HepG2 (cell line): ENCODE measurements at regions not wholly inside any gene's neighbourhood (a gene's known extent, or its start where the extent isn't known, plus 50 kb on each side); places are given as distances from the start of the nearest gene placed in this dataset.

ENCODE experiments used
- ATAC-seq: fragments of 200-7000 bp; cut with Tn5 transposase; 3 replicates; pipeline ENCODE4 v1.9.1; 2020; ENCODE audit warnings: mild to moderate bottlenecking, moderate library complexity
- BruUV-seq: library from RNA; stranded (reverse); fragments of 400-500 nt; replicated peaks from 2 replicates; lab custom pipeline; 2021; lab: Mats Ljungman, UMichigan
- CTCF ChIA-PET: fragments of 300-600 bp; formaldehyde crosslinking; extraction: SDS; loops from one replicate; lab custom pipeline; 2021; ENCODE audit warnings: low total read pairs, inconsistent platforms, low intra/inter-chr PET ratio; lab: Yijun Ruan, JAX
- POLR2A ChIA-PET: fragments of 350-600 bp; sonication (Branson Sonifier 250); formaldehyde crosslinking; loops from one replicate; lab custom pipeline; 2020; ENCODE audit warnings: antibody characterized with exemption, inconsistent platforms; lab: Yijun Ruan, JAX
- DNase-seq: peaks from one replicate; pipeline ENCODE4 v3.0.0-alpha.2; 2015; ENCODE audit warnings: low spot score
- FAIRE-seq: peaks from 3 replicates; lab custom pipeline; 2011; peaks lifted over from hg19 to GRCh38; lab: Jason Lieb, UNC
- H2AFZ ChIP-seq: one replicate; pipeline ENCODE4 v1.6.1; 2011; ENCODE audit warnings: low read length, inconsistent platforms
- H3K27ac ChIP-seq: fragments of 300-600 bp; 3 replicates; pipeline ENCODE4 v1.8.0; 2011; ENCODE audit warnings: mixed run types, mild to moderate bottlenecking, mixed read lengths, low read length, inconsistent platforms; ENCODE audit not compliant: insufficient read depth; ENCODE audit errors: extremely low read length
- H3K27me3 ChIP-seq, 2 experiments: fragments of 200-600 bp in 1 of 2; 2 replicates in 1 of 2; 3 replicates in 1 of 2; pipeline versions ENCODE4 v1.6.0 to v1.8.0; 2011; ENCODE audit warnings: low read length in 2 of 2, mild to moderate bottlenecking in 2 of 2, moderate library complexity in 2 of 2, inconsistent platforms in 1 of 2; ENCODE audit not compliant: insufficient read depth in 2 of 2, control insufficient read depth in 1 of 2
- H3K36me3 ChIP-seq, 2 experiments: fragments of 200-600 bp in 1 of 2; replicated peaks in 1 of 2; 2 replicates in 1 of 2; 3 replicates in 1 of 2; pipeline versions ENCODE4 v1.5.1 to v1.8.0; 2011; ENCODE audit warnings: low read length in 2 of 2, inconsistent platforms in 1 of 2; ENCODE audit not compliant: insufficient read depth in 2 of 2, control insufficient read depth in 1 of 2
- H3K4me1 ChIP-seq: 2 replicates; pipeline ENCODE4 v1.5.1; 2012; ENCODE audit warnings: low read length, inconsistent platforms; ENCODE audit not compliant: insufficient read depth
- H3K4me2 ChIP-seq: 2 replicates; pipeline ENCODE4 v1.6.0; 2011; ENCODE audit warnings: low read depth, low read length, inconsistent platforms
- H3K4me3 ChIP-seq, 3 experiments: fragments of 200-600 bp in 1 of 3; sonication (generic), shearing (Covaris generic) in 1 of 3; replicated peaks in 1 of 3; 2 replicates each; pipeline ENCODE4 v1.5.1; 2011 to 2016; ENCODE audit warnings: low read length in 3 of 3, inconsistent platforms in 2 of 3, low read depth in 2 of 3, mild to moderate bottlenecking in 2 of 3, control low read depth in 1 of 3, mixed read lengths in 1 of 3; ENCODE audit not compliant: insufficient read depth in 1 of 3
- H3K79me2 ChIP-seq: one replicate; pipeline ENCODE4 v1.6.1; 2011; ENCODE audit warnings: low read length, inconsistent platforms; ENCODE audit not compliant: insufficient read depth
- H3K9ac ChIP-seq: 2 replicates; pipeline ENCODE4 v1.6.0; 2011; ENCODE audit warnings: mild to moderate bottlenecking, low read depth, low read length, inconsistent platforms; ENCODE audit not compliant: insufficient read depth
- H3K9me3 ChIP-seq: 2 replicates; pipeline ENCODE4 v1.5.1; 2012; ENCODE audit warnings: mild to moderate bottlenecking, low read length
- H4K20me1 ChIP-seq: 2 replicates; pipeline ENCODE4 v1.6.0; 2011; ENCODE audit warnings: inconsistent platforms, mild to moderate bottlenecking, low read length, moderate library complexity; ENCODE audit not compliant: insufficient read depth
- ATF3 ChIP-seq: sonication (generic); formaldehyde crosslinking; IDR thresholded peaks from 2 replicates; pipeline ENCODE4 v1.4.0; 2020; ENCODE audit warnings: missing genetic modification reagents
- ESRRA ChIP-seq: sonication (generic); formaldehyde crosslinking; IDR thresholded peaks from 2 replicates; pipeline ENCODE4 v1.5.1; 2020; ENCODE audit warnings: mild to moderate bottlenecking, low read depth, missing genetic modification reagents
- GATAD1 ChIP-seq: IDR thresholded peaks from 2 replicates; pipeline ENCODE4 v1.6.1; 2016; ENCODE audit warnings: missing genetic modification reagents, missing compliant biosample characterization
- KMT2A ChIP-seq: sonication (generic); formaldehyde crosslinking; IDR thresholded peaks from 2 replicates; pipeline ENCODE4 v1.4.0; 2020; ENCODE audit warnings: missing genetic modification reagents
- NCOA2 ChIP-seq: sonication (generic); formaldehyde crosslinking; IDR thresholded peaks from 2 replicates; pipeline ENCODE4 v1.8.0; 2022; ENCODE audit warnings: inconsistent platforms
- NFE2L2 ChIP-seq: fragments of 150-350 bp; IDR thresholded peaks from 2 replicates; pipeline ENCODE4 v1.6.1; 2014; ENCODE audit warnings: low read length
- POGZ ChIP-seq: sonication (generic); formaldehyde crosslinking; IDR thresholded peaks from 2 replicates; pipeline ENCODE4 v1.4.0; 2020; ENCODE audit warnings: mild to moderate bottlenecking, missing genetic modification reagents
- POLR2A ChIP-seq, 2 experiments: IDR thresholded peaks; 2 replicates each; pipeline ENCODE4 v1.6.1; 2011; ENCODE audit warnings: low read depth in 2 of 2, low read length in 2 of 2, mild to moderate bottlenecking in 1 of 2, moderate library complexity in 1 of 2; ENCODE audit not compliant: insufficient read depth in 1 of 2
- RARA ChIP-seq: IDR thresholded peaks from 2 replicates; pipeline ENCODE4 v1.6.1; 2016; ENCODE audit warnings: missing genetic modification reagents, missing compliant biosample characterization
- SIX1 ChIP-seq: sonication (generic); formaldehyde crosslinking; IDR thresholded peaks from 2 replicates; pipeline ENCODE4 v1.4.0; 2020; ENCODE audit warnings: missing genetic modification reagents, borderline replicate concordance
- ZNF205 ChIP-seq: IDR thresholded peaks from 2 replicates; pipeline ENCODE4 v1.6.1; 2018; ENCODE audit warnings: missing biosample characterization, missing genetic modification reagents
- ZNF34 ChIP-seq: sonication (generic); formaldehyde crosslinking; IDR thresholded peaks from 2 replicates; pipeline ENCODE4 v1.4.0; 2020; ENCODE audit warnings: mild to moderate bottlenecking, missing genetic modification reagents, borderline replicate concordance
- ZXDC ChIP-seq: sonication (generic); formaldehyde crosslinking; IDR thresholded peaks from 2 replicates; pipeline ENCODE4 v1.5.0; 2020; ENCODE audit warnings: mild to moderate bottlenecking, missing genetic modification reagents
- WGBS: methylation state at CpG from one replicate; pipeline ENCODE4 v1.1.6; 2017; ENCODE audit warnings: low lambda C conversion rate; 5-methylcytosine and 5-hydroxymethylcytosine counted together
- in situ Hi-C: cut with HindIII; loops from 2 replicates; pipeline ENCODE4 v1.10.0; 2017; ENCODE audit warnings: low pct_unique_long_range_greater_than_20kb; ENCODE audit not compliant: extremely low pct_ligation_motif_present
- intact Hi-C: fragments of 100-400 bp; cut with micrococcal nuclease; formaldehyde crosslinking; loops from one replicate; pipeline ENCODE4 v1.10.0; 2022; ENCODE audit not compliant: unreplicated experiment
- TF ChIP-seq, protein P1 (sequence below): sonication (generic); formaldehyde crosslinking; IDR thresholded peaks from 2 replicates; pipeline ENCODE4 v1.5.0; 2020; ENCODE audit warnings: missing genetic modification reagents

DNA sequence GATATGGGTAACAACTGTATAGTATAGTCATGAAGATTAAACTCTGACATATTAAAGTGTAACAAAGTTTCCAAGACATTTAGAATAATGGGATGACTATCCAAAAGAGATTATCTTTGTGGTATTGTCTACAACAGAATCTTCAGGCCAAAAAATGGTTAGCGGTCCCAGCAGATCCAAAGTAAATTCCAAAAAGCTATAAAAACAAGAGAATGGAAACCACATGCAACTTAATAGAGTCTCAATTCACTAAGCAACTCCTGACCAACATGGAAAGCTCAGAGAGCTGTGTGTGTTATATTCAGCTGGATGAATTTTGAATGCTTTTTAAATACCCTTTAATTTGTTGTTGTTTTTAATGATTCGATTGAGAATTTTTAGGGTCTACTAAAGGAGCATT, 688.2 kb downstream of the CETN3 start:
- ATAC-seq (no peak), DNase-seq (no peak), FAIRE-seq (no peak)
- ChIA-PET POLR2A (no interaction called here), CTCF (no interaction called here)
- BruUV-seq = no TSS peak
- Histone ChIP-seq H3K4me2 (no peak overlapping the region), H4K20me1 (no peaks in the 10 kb centered on the region), H3K4me1 (no peaks in the 10 kb centered on the region), H3K27me3 (no peaks in the 10 kb centered on the region), H3K9me3 (no peaks in the 10 kb centered on the region), H3K79me2 (no peaks in the 10 kb centered on the region), H3K27ac (no peak overlapping the region), H3K4me3 (no peak overlapping the region), H3K36me3 (no peaks in the 10 kb centered on the region), H2AFZ (no peak overlapping the region), H3K9ac (no peak overlapping the region)
- in situ Hi-C loops (no loop called here), intact Hi-C loops (no loop called here)
- no peak for TF ChIP-seq RARA
- TF ChIP-seq SIX1 (CRISPR knock-in tag) = no peak
- TF ChIP-seq, protein P1, sequence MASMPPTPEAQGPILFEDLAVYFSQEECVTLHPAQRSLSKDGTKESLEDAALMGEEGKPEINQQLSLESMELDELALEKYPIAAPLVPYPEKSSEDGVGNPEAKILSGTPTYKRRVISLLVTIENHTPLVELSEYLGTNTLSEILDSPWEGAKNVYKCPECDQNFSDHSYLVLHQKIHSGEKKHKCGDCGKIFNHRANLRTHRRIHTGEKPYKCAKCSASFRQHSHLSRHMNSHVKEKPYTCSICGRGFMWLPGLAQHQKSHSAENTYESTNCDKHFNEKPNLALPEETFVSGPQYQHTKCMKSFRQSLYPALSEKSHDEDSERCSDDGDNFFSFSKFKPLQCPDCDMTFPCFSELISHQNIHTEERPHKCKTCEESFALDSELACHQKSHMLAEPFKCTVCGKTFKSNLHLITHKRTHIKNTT = no peak
- TF ChIP-seq NCOA2 (CRISPR knock-in tag) = no peak
- TF ChIP-seq ESRRA (CRISPR knock-in tag) = no peak
- no peak for TF ChIP-seq ATF3 (CRISPR knock-in tag)
- TF ChIP-seq ZNF205 (CRISPR knock-in tag) = no peak
- TF ChIP-seq ZNF34 (CRISPR knock-in tag) = no peak
- no peak for TF ChIP-seq POLR2A (IDR thresholded peaks at IDR 0.05; ENCODE audit: insufficient read depth in 1 of 2, low read depth in 2 of 2, low read length in 2 of 2)
- no peak for TF ChIP-seq NFE2L2
- no peak for TF ChIP-seq POGZ (CRISPR knock-in tag)
- TF ChIP-seq KMT2A = no peak
- TF ChIP-seq ZXDC (CRISPR knock-in tag) = no peak
- TF ChIP-seq GATAD1 (CRISPR knock-in tag) = no peak
- WGBS = 20% methylated on average over 2 of the region's 2 CpGs
